ENCODE measurements at regions not wholly inside any gene's neighbourhood (a gene's known extent, or its start where the extent isn't known, plus 50 kb on each side); places are given as distances from the start of the nearest gene placed in this dataset.

GRCh38 chr12:105812366-105812765, 326.4 kb downstream of the NUAK1 start:
- TF ChIP-seq, protein P1, sequence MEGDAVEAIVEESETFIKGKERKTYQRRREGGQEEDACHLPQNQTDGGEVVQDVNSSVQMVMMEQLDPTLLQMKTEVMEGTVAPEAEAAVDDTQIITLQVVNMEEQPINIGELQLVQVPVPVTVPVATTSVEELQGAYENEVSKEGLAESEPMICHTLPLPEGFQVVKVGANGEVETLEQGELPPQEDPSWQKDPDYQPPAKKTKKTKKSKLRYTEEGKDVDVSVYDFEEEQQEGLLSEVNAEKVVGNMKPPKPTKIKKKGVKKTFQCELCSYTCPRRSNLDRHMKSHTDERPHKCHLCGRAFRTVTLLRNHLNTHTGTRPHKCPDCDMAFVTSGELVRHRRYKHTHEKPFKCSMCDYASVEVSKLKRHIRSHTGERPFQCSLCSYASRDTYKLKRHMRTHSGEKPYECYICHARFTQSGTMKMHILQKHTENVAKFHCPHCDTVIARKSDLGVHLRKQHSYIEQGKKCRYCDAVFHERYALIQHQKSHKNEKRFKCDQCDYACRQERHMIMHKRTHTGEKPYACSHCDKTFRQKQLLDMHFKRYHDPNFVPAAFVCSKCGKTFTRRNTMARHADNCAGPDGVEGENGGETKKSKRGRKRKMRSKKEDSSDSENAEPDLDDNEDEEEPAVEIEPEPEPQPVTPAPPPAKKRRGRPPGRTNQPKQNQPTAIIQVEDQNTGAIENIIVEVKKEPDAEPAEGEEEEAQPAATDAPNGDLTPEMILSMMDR (IDR thresholded peaks at IDR 0.05; ENCODE audit: borderline replicate concordance, insufficient read depth, low read depth, low read length), result no peak

GRCh38 chr12:105813201-105813600, 325.6 kb downstream of the NUAK1 start:
- TF ChIP-seq, protein P1 (IDR thresholded peaks at IDR 0.05; ENCODE audit: borderline replicate concordance, insufficient read depth, low read depth, low read length), result no peak

More at GRCh38 chr12:105812366-105812765, 326.4 kb downstream of the NUAK1 start:
- H3K4me3 ChIP-seq (ENCODE audit: low read depth, low read length), result no peak overlapping the region

GRCh38 chr12:105814283-105814682, 324.5 kb downstream of the NUAK1 start:
- H3K4me3 ChIP-seq (ENCODE audit: low read depth, low read length), result no peak overlapping the region
- TF ChIP-seq, protein P1 (IDR thresholded peaks at IDR 0.05; ENCODE audit: borderline replicate concordance, insufficient read depth, low read depth, low read length), result no peak

More at GRCh38 chr12:105813201-105813600, 325.6 kb downstream of the NUAK1 start:
- H3K4me3 ChIP-seq (ENCODE audit: low read depth, low read length), result no peak overlapping the region

- no peak overlapping the region for H3K4me3 ChIP-seq (ENCODE audit: low read depth, low read length)
- TF ChIP-seq, protein P1 (IDR thresholded peaks at IDR 0.05; ENCODE audit: borderline replicate concordance, insufficient read depth, low read depth, low read length), result no peak
Measured at GRCh38 chr12:105819549-105819948, 319.2 kb downstream of the NUAK1 start.

DNA sequence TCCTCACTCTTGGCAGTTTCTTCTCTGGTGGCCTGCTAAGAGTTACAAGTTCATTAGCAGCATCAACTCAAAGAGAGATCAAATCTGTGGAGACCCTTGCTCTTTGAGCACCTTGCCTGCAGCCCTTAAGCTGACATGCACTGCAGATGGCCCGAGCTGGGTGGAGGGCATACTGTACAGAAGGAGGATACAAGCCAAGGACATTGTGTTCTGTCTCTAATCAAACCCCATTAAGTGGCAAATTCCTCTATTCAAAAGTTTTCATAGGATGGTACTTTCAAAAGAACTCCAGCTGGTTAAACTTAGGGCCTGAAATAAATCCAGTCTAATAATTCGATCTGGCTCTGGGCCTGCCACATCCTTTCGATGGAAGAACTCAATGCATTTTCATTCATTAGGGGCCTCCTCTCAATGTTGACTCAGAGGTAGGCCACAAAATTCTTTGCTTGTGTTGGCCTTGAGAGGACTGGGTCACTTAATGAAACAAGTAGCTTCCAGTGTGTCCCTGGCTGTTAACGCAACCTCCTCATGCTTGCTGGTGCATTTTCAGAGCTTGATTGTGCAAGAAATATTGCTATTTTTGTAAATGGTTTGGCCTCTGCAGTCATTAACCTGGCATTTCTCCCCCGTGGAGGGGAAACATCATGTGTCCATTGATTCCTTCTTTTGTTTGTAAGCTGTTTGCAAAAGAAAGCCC, 318.2 kb downstream of the NUAK1 start:
- H3K4me3 ChIP-seq (ENCODE audit: low read depth, low read length), result no peak overlapping the region

GRCh38 chr12:105822131-105823105, 316.3 kb downstream of the NUAK1 start:
- TF ChIP-seq, protein P1 (IDR thresholded peaks at IDR 0.05; ENCODE audit: borderline replicate concordance, insufficient read depth, low read depth, low read length), result no peak
- H3K4me3 ChIP-seq (ENCODE audit: low read depth, low read length), result no peak overlapping the region

More for the DNA sequence above, 318.2 kb downstream of the NUAK1 start:
- TF ChIP-seq, protein P1 (IDR thresholded peaks at IDR 0.05; ENCODE audit: borderline replicate concordance, insufficient read depth, low read depth, low read length), result no peak
